ENCODE measurements at regions not wholly inside any gene's neighbourhood (a gene's known extent, or its start where the extent isn't known, plus 50 kb on each side); places are given as distances from the start of the nearest gene placed in this dataset.
A peak's percentile ranks its signal among the peaks of the same experiment; 100 is the strongest.

DNA sequence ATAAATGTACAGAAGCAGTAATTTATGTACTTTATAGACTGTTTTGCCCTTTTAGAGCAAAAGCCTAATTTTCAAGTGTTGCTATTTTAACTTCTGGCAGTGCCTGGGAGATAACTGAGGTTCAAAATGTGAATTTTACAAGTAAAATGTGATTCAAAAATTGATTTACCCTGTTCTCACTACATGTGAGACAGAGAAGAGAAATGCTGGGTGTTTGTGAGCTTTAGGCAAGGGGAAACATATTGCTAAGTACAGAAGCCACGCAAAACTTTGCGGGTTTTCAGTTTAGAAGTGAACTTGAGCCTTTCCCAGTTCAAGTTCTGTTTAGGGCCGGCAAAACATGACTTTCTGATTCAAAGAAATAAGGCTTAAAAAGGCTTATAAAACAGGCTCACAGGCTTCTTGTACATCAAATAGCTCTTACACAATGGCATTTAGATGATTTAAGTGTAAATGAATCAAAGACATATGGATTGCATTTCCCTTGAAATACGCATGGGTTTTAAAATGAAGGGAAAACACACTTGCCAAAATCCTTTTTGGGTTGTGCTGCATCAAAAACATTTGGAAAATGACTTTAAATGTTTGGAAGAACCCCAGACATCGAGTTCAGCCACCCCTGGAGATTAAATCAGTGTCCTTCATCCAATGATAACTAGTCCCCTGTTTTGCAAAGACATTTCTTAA is 370.8 kb upstream of the MEF2C start:
- Histone ChIP-seq H3K79me2 (no peaks in the 10 kb centered on the region), H3K27me3 (no peaks in the 10 kb centered on the region), H3K9me2 (replicated peaks; ENCODE audit: insufficient read depth) (no peaks in the 10 kb centered on the region), H3K36me3 (replicated peaks; ENCODE audit: insufficient read depth, low read depth) (no peaks in the 10 kb centered on the region), H2AFZ (peak overlapping the region; percentile 27), H3K27ac (no peak overlapping the region), H3K4me1 (ENCODE audit: insufficient read depth) (peaks cover 5% of the 10 kb centered on the region), H3K4me2 (no peak overlapping the region), H4K20me1 (ENCODE audit: insufficient read depth, poor library complexity, severe bottlenecking) (no peaks in the 10 kb centered on the region), H3K9me3 (ENCODE audit: low read depth) (no peaks in the 10 kb centered on the region), H3K4me3 (no peak overlapping the region)
- DNase-seq (ENCODE audit: low spot score), result no peak
- WGBS (ENCODE audit: low lambda C conversion rate, missing lambda C conversion rate), result 61% methylated on average over 5 of the region's 5 CpGs
- TF ChIP-seq EZH2 (IDR thresholded peaks at IDR 0.05; ENCODE audit: borderline replicate concordance), result no peak
- no peak for TF ChIP-seq EZH2phosphoT487 (IDR thresholded peaks at IDR 0.05; ENCODE audit: low read depth, severe bottlenecking, unreplicated experiment)
- TF ChIP-seq, protein P1, sequence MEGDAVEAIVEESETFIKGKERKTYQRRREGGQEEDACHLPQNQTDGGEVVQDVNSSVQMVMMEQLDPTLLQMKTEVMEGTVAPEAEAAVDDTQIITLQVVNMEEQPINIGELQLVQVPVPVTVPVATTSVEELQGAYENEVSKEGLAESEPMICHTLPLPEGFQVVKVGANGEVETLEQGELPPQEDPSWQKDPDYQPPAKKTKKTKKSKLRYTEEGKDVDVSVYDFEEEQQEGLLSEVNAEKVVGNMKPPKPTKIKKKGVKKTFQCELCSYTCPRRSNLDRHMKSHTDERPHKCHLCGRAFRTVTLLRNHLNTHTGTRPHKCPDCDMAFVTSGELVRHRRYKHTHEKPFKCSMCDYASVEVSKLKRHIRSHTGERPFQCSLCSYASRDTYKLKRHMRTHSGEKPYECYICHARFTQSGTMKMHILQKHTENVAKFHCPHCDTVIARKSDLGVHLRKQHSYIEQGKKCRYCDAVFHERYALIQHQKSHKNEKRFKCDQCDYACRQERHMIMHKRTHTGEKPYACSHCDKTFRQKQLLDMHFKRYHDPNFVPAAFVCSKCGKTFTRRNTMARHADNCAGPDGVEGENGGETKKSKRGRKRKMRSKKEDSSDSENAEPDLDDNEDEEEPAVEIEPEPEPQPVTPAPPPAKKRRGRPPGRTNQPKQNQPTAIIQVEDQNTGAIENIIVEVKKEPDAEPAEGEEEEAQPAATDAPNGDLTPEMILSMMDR (IDR thresholded peaks at IDR 0.05; ENCODE audit: poor library complexity), result no peak

GRCh38 chr5:89246864-89247263 is 363.9 kb upstream of the MEF2C start:
- Histone ChIP-seq H3K27ac (no peak overlapping the region), H3K9me3 (ENCODE audit: low read depth) (peaks cover 1% of the 10 kb centered on the region), H3K4me3 (no peak overlapping the region), H3K4me1 (ENCODE audit: insufficient read depth) (no peaks in the 10 kb centered on the region), H4K20me1 (ENCODE audit: insufficient read depth, poor library complexity, severe bottlenecking) (no peaks in the 10 kb centered on the region), H3K27me3 (no peaks in the 10 kb centered on the region), H2AFZ (no peak overlapping the region), H3K36me3 (replicated peaks; ENCODE audit: insufficient read depth, low read depth) (no peaks in the 10 kb centered on the region), H3K79me2 (no peaks in the 10 kb centered on the region), H3K4me2 (no peak overlapping the region), H3K9me2 (replicated peaks; ENCODE audit: insufficient read depth) (no peaks in the 10 kb centered on the region)
- no peak for TF ChIP-seq EZH2 (IDR thresholded peaks at IDR 0.05; ENCODE audit: borderline replicate concordance)
- TF ChIP-seq, protein P1 (IDR thresholded peaks at IDR 0.05; ENCODE audit: poor library complexity), result no peak
- no peak for TF ChIP-seq EZH2phosphoT487 (IDR thresholded peaks at IDR 0.05; ENCODE audit: low read depth, severe bottlenecking, unreplicated experiment)
- 97% methylated on average over 1 of the region's 1 CpG for WGBS (ENCODE audit: low lambda C conversion rate, missing lambda C conversion rate)
- no peak for DNase-seq (ENCODE audit: low spot score)

DNA sequence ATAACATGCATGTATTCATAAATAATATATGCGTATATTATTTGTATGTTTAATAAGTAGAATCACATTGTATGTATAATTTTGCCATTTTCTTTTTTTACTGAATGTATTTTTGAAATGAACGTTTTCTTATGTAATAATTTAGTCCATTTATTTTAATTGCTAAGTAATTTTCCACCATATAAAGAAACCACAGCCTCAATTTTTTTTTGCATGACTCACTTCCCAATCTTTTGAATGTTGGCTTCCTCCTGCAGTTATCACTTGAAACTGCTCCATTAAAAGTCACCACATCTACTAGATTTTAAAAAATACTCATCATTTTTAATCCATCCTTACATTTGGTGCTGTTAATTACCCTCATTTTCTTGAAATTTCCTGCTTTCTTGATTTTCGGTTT is 363.3 kb upstream of the MEF2C start:
- Histone ChIP-seq H3K9me2 (replicated peaks; ENCODE audit: insufficient read depth) (no peaks in the 10 kb centered on the region), H3K4me1 (ENCODE audit: insufficient read depth) (no peaks in the 10 kb centered on the region), H3K9me3 (ENCODE audit: low read depth) (peaks cover 3% of the 10 kb centered on the region), H3K4me3 (no peak overlapping the region), H2AFZ (no peak overlapping the region), H4K20me1 (ENCODE audit: insufficient read depth, poor library complexity, severe bottlenecking) (no peaks in the 10 kb centered on the region), H3K79me2 (no peaks in the 10 kb centered on the region), H3K27ac (no peak overlapping the region), H3K27me3 (no peaks in the 10 kb centered on the region), H3K36me3 (replicated peaks; ENCODE audit: insufficient read depth, low read depth) (no peaks in the 10 kb centered on the region), H3K4me2 (no peak overlapping the region)
- WGBS (ENCODE audit: low lambda C conversion rate, missing lambda C conversion rate), result 82% methylated on average over 3 of the region's 3 CpGs
- TF ChIP-seq, protein P1 (IDR thresholded peaks at IDR 0.05; ENCODE audit: poor library complexity), result no peak
- no peak for TF ChIP-seq EZH2 (IDR thresholded peaks at IDR 0.05; ENCODE audit: borderline replicate concordance)
- no peak for TF ChIP-seq EZH2phosphoT487 (IDR thresholded peaks at IDR 0.05; ENCODE audit: low read depth, severe bottlenecking, unreplicated experiment)
- no peak for DNase-seq (ENCODE audit: low spot score)
